Stomach (tissue), 8 donors: ENCODE measurements at regions not wholly inside any gene's neighbourhood (a gene's known extent, or its start where the extent isn't known, plus 50 kb on each side); places are given as distances from the start of the nearest gene placed in this dataset.

Experiments used
- DNase-seq, 2 donors: peaks; one replicate each; pipeline versions ENCODE4 v3.0.0 to v3.0.0-alpha.2; 2013 to 2019
- H3K27ac ChIP-seq, 5 donors: fragments of 200-600 bp in 4 of 5; sonication (generic) in 4 of 5; one replicate each; pipeline ENCODE4 v1.5.1; 2013 to 2019; ENCODE audit warnings: mild to moderate bottlenecking in 1 of 5, moderate library complexity in 1 of 5
- H3K27me3 ChIP-seq, 3 donors: fragments of 200-600 bp; sonication (generic); one replicate each; pipeline ENCODE4 v1.5.1; 2017 to 2019; ENCODE audit warnings: mixed run types in 1 of 3
- H3K36me3 ChIP-seq, 4 donors: fragments of 200-600 bp; sonication (generic); 1 replicate in 3 of 4; 2 replicates in 1 of 4; pipeline ENCODE4 v1.5.1; 2016 to 2019
- H3K4me1 ChIP-seq, 4 donors: fragments of 200-600 bp; sonication (generic); one replicate each; pipeline ENCODE4 v1.5.1; 2016 to 2019
- H3K4me3 ChIP-seq, 4 donors: fragments of 200-600 bp; sonication (generic) in 3 of 4; one replicate each; pipeline ENCODE4 v1.5.1; 2016 to 2019; ENCODE audit warnings: mild to moderate bottlenecking in 1 of 4
- H3K9me3 ChIP-seq, 4 donors: fragments of 200-600 bp; sonication (generic); one replicate each; pipeline ENCODE4 v1.5.1; 2016 to 2019
- EP300 ChIP-seq: sonication (generic); formaldehyde crosslinking; IDR thresholded peaks from one replicate; pipeline ENCODE4 v1.6.1; 2017; ENCODE audit warnings: antibody characterized with exemption
- POLR2A ChIP-seq, 4 donors: fragments of 450-650 bp; IDR thresholded peaks; one replicate each; pipeline ENCODE4 v1.6.1; 2016; ENCODE audit warnings: antibody characterized with exemption in 4 of 4, control low read depth in 2 of 4, mild to moderate bottlenecking in 1 of 4, moderate library complexity in 1 of 4
- POLR2AphosphoS5 ChIP-seq, 3 donors: sonication (generic); formaldehyde crosslinking; IDR thresholded peaks; one replicate each; pipeline ENCODE4 v1.6.1; 2016; ENCODE audit warnings: antibody characterized with exemption in 3 of 3
- WGBS, 5 donors: extraction: QIAGEN DNeasy Blood & Tissue Kit in 3 of 5; methylation state at CpG; one replicate each; pipeline versions ENCODE4 v1.1.5 to v1.1.7; 2013 to 2018; 5-methylcytosine and 5-hydroxymethylcytosine counted together
- intact Hi-C: fragments of 100-400 bp; cut with DNase I; formaldehyde crosslinking; loops from one replicate; pipeline ENCODE4 v1.15.1; 2023; ENCODE audit warnings: low total_unique reads
- small RNA-seq, 4 donors: library from RNA; depleted of rRNA; stranded (forward); fragments of <200 nt; gene quantifications; one replicate each; pipeline ENCODE3, GENCODE V24; 2016
- TF ChIP-seq, protein P1 (sequence below), 7 experiments: fragments of 450-650 bp in 4 of 7; fragments of 200-600 bp in 3 of 7; sonication (generic) in 3 of 7; IDR thresholded peaks; one replicate each; pipeline ENCODE4 v1.5.1; 2016 to 2019; ENCODE audit warnings: antibody characterized with exemption in 7 of 7, control low read depth in 2 of 7, mild to moderate bottlenecking in 1 of 7
- donor health status: healthy with polysubstance abuse.
- donor health status: Bipolar disorder and iron deficiency.
- donor health status: healthy.

DNA sequence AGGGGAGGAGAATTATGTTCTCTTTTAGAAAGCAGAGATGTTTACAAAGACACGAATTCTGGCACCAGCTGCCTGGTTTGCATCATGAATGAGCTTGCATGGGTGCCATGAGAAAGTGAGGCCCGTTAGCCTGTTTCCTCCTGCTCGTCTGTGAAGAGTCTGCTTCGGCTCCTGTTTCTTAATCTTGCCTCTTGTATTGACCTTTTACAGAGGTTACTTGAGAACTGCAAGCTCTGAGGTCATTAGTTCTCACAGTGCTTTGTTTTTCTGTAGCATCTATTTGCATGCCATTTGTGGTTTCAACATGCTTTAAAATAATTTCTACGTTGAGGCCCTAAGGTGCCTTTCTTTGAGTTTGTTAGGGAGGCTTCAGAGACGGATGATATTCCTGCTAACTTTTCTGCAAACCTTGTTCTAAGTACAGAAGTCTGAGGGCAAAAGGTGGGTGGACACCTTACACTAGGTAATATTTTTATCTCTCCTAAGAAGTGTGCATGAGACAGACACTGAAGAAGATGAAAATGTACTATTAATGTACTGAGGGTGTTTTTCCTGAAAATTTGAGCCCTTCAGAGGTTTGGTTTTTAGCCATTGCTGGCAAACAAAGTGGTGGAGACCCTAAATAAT lies 53.4 kb upstream of the LINC00305 start:
- no peak for DNase-seq
- WGBS, 5 donors, result 47 to 57% (median 53%) methylated on average over 6 of the region's 6 CpGs
- H3K27ac ChIP-seq, result no peak overlapping the region
- intact Hi-C loops, result no loop called here
- peaks cover 0 to 4% (median 0%) of the 10 kb centered on the region in 4 donors for H3K4me1 ChIP-seq
- H3K4me3 ChIP-seq, result no peak overlapping the region
- TF ChIP-seq EP300, result no peak
- no peak for TF ChIP-seq POLR2AphosphoS5 (IDR thresholded peaks at IDR 0.05)
- TF ChIP-seq POLR2A (IDR thresholded peaks at IDR 0.05), result no peak
- TF ChIP-seq, protein P1, sequence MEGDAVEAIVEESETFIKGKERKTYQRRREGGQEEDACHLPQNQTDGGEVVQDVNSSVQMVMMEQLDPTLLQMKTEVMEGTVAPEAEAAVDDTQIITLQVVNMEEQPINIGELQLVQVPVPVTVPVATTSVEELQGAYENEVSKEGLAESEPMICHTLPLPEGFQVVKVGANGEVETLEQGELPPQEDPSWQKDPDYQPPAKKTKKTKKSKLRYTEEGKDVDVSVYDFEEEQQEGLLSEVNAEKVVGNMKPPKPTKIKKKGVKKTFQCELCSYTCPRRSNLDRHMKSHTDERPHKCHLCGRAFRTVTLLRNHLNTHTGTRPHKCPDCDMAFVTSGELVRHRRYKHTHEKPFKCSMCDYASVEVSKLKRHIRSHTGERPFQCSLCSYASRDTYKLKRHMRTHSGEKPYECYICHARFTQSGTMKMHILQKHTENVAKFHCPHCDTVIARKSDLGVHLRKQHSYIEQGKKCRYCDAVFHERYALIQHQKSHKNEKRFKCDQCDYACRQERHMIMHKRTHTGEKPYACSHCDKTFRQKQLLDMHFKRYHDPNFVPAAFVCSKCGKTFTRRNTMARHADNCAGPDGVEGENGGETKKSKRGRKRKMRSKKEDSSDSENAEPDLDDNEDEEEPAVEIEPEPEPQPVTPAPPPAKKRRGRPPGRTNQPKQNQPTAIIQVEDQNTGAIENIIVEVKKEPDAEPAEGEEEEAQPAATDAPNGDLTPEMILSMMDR (IDR thresholded peaks at IDR 0.05), result no peak
- no peaks in the 10 kb centered on the region for H3K36me3 ChIP-seq
- H3K27me3 ChIP-seq, result no peaks in the 10 kb centered on the region
- no peaks in the 10 kb centered on the region for H3K9me3 ChIP-seq

DNA sequence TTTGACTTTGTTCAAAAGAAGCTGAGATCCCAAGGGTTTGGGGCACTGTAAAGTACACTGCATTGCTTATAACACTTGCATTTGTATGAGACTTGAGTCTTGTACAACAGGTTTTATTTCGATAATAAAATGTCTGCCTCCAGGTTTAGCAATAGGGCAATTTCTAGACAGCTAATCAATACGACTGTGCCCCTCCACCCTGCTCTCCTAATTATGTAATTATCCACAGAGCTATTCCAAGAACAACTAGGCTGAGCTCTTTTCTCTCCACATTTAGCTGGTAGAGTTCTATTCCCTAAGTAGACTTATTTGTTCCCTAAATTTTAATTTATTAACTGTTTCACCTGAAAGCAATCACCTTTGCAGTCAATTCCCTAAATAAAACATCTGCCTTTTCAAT lies 52.9 kb upstream of the LINC00305 start:
- 70 to 88% (median 72%) methylated on average over 2 of the region's 2 CpGs for WGBS, 5 donors

DNA sequence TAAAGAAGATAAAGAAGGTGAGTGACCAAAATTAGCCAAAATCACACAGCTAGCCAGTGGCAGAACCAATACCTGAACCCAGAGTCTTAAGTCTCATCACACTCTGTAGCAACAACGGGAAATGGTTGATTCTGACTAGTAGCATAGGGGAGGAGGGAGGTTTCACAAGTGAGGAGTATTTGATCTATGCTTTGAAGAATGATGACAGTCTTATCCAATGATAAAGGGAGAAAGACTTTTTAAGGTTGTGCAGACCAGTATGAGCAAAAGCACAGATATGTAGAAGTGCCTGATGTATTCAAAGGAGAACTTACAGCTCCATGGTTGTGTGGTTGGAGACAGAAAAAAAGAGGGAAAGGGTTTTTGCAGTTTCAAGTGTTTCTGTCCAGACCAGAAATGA lies 50.7 kb upstream of the LINC00305 start:
- TF ChIP-seq, protein P1 (IDR thresholded peaks at IDR 0.05), result no peak
- WGBS, 5 donors, result 84 to 98% (median 93%) methylated on average over 1 of the region's 1 CpG
- Histone ChIP-seq H3K27ac (no peak overlapping the region), H3K4me1 (peaks cover 0 to 4% (median 0%) of the 10 kb centered on the region in 4 donors), H3K36me3 (no peaks in the 10 kb centered on the region), H3K9me3 (no peaks in the 10 kb centered on the region), H3K4me3 (no peak overlapping the region), H3K27me3 (no peaks in the 10 kb centered on the region)
- no peak for DNase-seq
- intact Hi-C loops, result no loop called here

More for the DNA sequence above, 52.9 kb upstream of the LINC00305 start:
- intact Hi-C loops, result no loop called here
- peaks cover 0 to 4% (median 0%) of the 10 kb centered on the region in 4 donors for H3K4me1 ChIP-seq
- no peaks in the 10 kb centered on the region for H3K36me3 ChIP-seq
- TF ChIP-seq, protein P1 (IDR thresholded peaks at IDR 0.05), result no peak
- TF ChIP-seq POLR2AphosphoS5 (IDR thresholded peaks at IDR 0.05), result no peak
- TF ChIP-seq EP300, result no peak
- no peak for TF ChIP-seq POLR2A (IDR thresholded peaks at IDR 0.05)
- H3K4me3 ChIP-seq, result no peak overlapping the region
- DNase-seq, result no peak
- no peaks in the 10 kb centered on the region for H3K27me3 ChIP-seq
- H3K9me3 ChIP-seq, result no peaks in the 10 kb centered on the region
- H3K27ac ChIP-seq, result no peak overlapping the region

Small RNAs in the stretch of these regions (small RNA-seq; reads per million reads assigned to genes)
- 0 reads per million in 4 donors for gene AC027506.1
